ENCODE measurements at regions not wholly inside any gene's neighbourhood (a gene's known extent, or its start where the extent isn't known, plus 50 kb on each side); places are given as distances from the start of the nearest gene placed in this dataset.

DNA sequence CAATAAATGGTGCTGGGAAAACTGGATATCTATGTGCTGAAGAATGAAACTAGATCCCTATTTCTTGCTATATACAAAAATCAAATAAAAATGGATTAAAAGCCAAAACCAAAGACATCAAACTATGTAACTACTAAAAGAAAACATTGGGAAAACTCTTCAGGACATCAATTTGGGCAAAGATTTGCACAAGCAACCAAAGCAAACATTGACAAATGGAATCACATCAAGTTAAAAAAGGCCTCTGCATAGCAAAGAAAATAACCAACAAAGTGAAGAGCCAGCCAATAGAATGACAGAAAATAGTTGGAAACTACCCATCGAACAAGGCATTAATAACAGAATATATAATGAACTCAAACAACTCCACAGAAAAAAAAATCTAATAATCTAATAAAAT, 1495.3 kb downstream of the SI start:
- Histone ChIP-seq H2AK5ac (ENCODE audit: insufficient read length, low read length) (no peak overlapping the region), H3K27ac (ENCODE audit: insufficient read length, low read depth, low read length) (no peak overlapping the region), H4K8ac (replicated peaks; ENCODE audit: insufficient read length, low read depth, low read length) (no peak overlapping the region), H3K27me3 (ENCODE audit: insufficient read depth, low read length) (no peaks in the 10 kb centered on the region), H3K4me1 (ENCODE audit: insufficient read depth, low read length) (no peaks in the 10 kb centered on the region), H2BK12ac (ENCODE audit: insufficient read length, low read depth, low read length) (no peak overlapping the region), H3K56ac (ENCODE audit: insufficient read length, low read depth, low read length) (no peak overlapping the region), H4K5ac (ENCODE audit: insufficient read length, low read depth, low read length) (no peak overlapping the region), H3K23me2 (ENCODE audit: insufficient read length, low read depth, low read length, poor library complexity, severe bottlenecking) (no peaks in the 10 kb centered on the region), H3K9ac (ENCODE audit: extremely low read depth, insufficient read length, low read length) (no peak overlapping the region), H2BK20ac (ENCODE audit: low read depth, low read length, poor library complexity, severe bottlenecking) (no peak overlapping the region), H3K79me1 (ENCODE audit: insufficient read depth, low read depth, low read length, poor library complexity, severe bottlenecking) (no peaks in the 10 kb centered on the region), H3K4ac (ENCODE audit: low read depth, low read length) (no peak overlapping the region), H2AFZ (ENCODE audit: low read length) (no peak overlapping the region), H3K23ac (ENCODE audit: insufficient read length, low read depth, low read length) (no peak overlapping the region), H3K14ac (ENCODE audit: insufficient read depth, low read length) (no peak overlapping the region), H3K9me3 (ENCODE audit: control insufficient read depth, low read depth, low read length) (no peaks in the 10 kb centered on the region), H2BK120ac (ENCODE audit: low read depth, low read length, poor library complexity, severe bottlenecking) (no peak overlapping the region), H3K79me2 (ENCODE audit: insufficient read depth, low read length) (no peaks in the 10 kb centered on the region), H2BK5ac (ENCODE audit: insufficient read length, low read length) (no peak overlapping the region), H3K4me2 (ENCODE audit: insufficient read depth, insufficient read length, low read length) (no peak overlapping the region), H2BK15ac (ENCODE audit: low read depth, low read length) (no peak overlapping the region), H4K91ac (ENCODE audit: insufficient read length, low read depth, low read length) (no peak overlapping the region), H3K18ac (ENCODE audit: insufficient read length, low read depth, low read length) (no peak overlapping the region), H4K20me1 (ENCODE audit: control insufficient read depth, insufficient read depth, insufficient read length) (no peaks in the 10 kb centered on the region), H3T11ph (ENCODE audit: low read length) (no peak overlapping the region)
- no peak overlapping the region for H3K27ac Mint-ChIP-seq
- H3K36me3 Mint-ChIP-seq (ENCODE audit: insufficient read depth in 1 of 3, low read depth in 3 of 3), result peaks cover 2 to 11% (median 3%) of the 10 kb centered on the region in 3 experiments; a peak in 4 of 7 replicates
- H3K4me3 Mint-ChIP-seq, result no peak overlapping the region
- no CpG with 5 or more reads among the region's 1 CpG for WGBS (ENCODE audit: extremely low coverage, insufficient read length, low lambda C conversion rate)
- no peak for DNase-seq
- no peak for TF ChIP-seq CTCF (conservative IDR thresholded peaks at IDR 0.05)
- no peaks in the 10 kb centered on the region for H3K4me1 Mint-ChIP-seq
- peaks cover 10% of the 10 kb centered on the region in 2 experiments; a peak in 4 of 5 replicates for H3K9me3 Mint-ChIP-seq
- no peaks in the 10 kb centered on the region for H3K27me3 Mint-ChIP-seq (ENCODE audit: low read depth)
